H9 (cell line): ENCODE measurements at regions not wholly inside any gene's neighbourhood (a gene's known extent, or its start where the extent isn't known, plus 50 kb on each side); places are given as distances from the start of the nearest gene placed in this dataset.

ENCODE experiments used
- DNase-seq: peaks from one replicate; pipeline ENCODE4 v3.0.0-alpha.2; 2017
- H2AFZ ChIP-seq: one replicate; pipeline ENCODE4 v1.6.1; 2013; ENCODE audit warnings: mild to moderate bottlenecking, low read length, control low read depth, moderate library complexity
- H2AK5ac ChIP-seq: 2 replicates; pipeline ENCODE4 v1.6.1; 2013; ENCODE audit warnings: low read length, control low read depth, mixed read lengths; ENCODE audit not compliant: insufficient read length
- H2BK120ac ChIP-seq: one replicate; pipeline ENCODE4 v1.6.1; 2013; ENCODE audit warnings: low read depth, mild to moderate bottlenecking, low read length, control low read depth, inconsistent platforms; ENCODE audit not compliant: poor library complexity, severe bottlenecking
- H2BK12ac ChIP-seq: 2 replicates; pipeline ENCODE4 v1.6.1; 2013; ENCODE audit warnings: low read length, control low read depth, mixed read lengths, low read depth; ENCODE audit not compliant: insufficient read length
- H2BK15ac ChIP-seq: 2 replicates; pipeline ENCODE4 v1.6.1; 2013; ENCODE audit warnings: low read depth, low read length, control low read depth
- H2BK20ac ChIP-seq: one replicate; pipeline ENCODE4 v1.6.1; 2013; ENCODE audit warnings: low read depth, mild to moderate bottlenecking, low read length, control low read depth, inconsistent platforms; ENCODE audit not compliant: poor library complexity, severe bottlenecking
- H2BK5ac ChIP-seq: 2 replicates; pipeline ENCODE4 v1.6.1; 2013; ENCODE audit warnings: low read length, control low read depth, mixed read lengths; ENCODE audit not compliant: insufficient read length
- H3K14ac ChIP-seq: 2 replicates; pipeline ENCODE4 v1.6.1; 2013; ENCODE audit warnings: low read length, control low read depth; ENCODE audit not compliant: insufficient read depth
- H3K18ac ChIP-seq: 2 replicates; pipeline ENCODE4 v1.6.1; 2013; ENCODE audit warnings: low read depth, mild to moderate bottlenecking, mixed read lengths, low read length, control low read depth; ENCODE audit not compliant: insufficient read length
- H3K23ac ChIP-seq: 2 replicates; pipeline ENCODE4 v1.6.1; 2013; ENCODE audit warnings: low read length, control low read depth, mixed read lengths, low read depth; ENCODE audit not compliant: insufficient read length
- H3K23me2 ChIP-seq: 2 replicates; pipeline ENCODE4 v1.6.1; 2013; ENCODE audit warnings: low read depth, mild to moderate bottlenecking, mixed read lengths, low read length, control low read depth; ENCODE audit not compliant: insufficient read length, poor library complexity, severe bottlenecking
- H3K27ac ChIP-seq: 2 replicates; pipeline ENCODE4 v1.5.1; 2013; ENCODE audit warnings: low read length, control low read depth, mixed read lengths, low read depth; ENCODE audit not compliant: insufficient read length
- H3K27me3 ChIP-seq: 2 replicates; pipeline ENCODE4 v1.6.1; 2013; ENCODE audit warnings: low read length, control low read depth, inconsistent platforms; ENCODE audit not compliant: insufficient read depth
- H3K4ac ChIP-seq: 2 replicates; pipeline ENCODE4 v1.6.1; 2013; ENCODE audit warnings: low read depth, mild to moderate bottlenecking, control low read depth, inconsistent platforms, low read length, moderate library complexity
- H3K4me1 ChIP-seq: 2 replicates; pipeline ENCODE4 v1.6.1; 2013; ENCODE audit warnings: low read length, control low read depth, inconsistent platforms; ENCODE audit not compliant: insufficient read depth
- H3K4me2 ChIP-seq: 2 replicates; pipeline ENCODE4 v1.6.1; 2013; ENCODE audit warnings: low read length, control low read depth, mixed read lengths; ENCODE audit not compliant: insufficient read length, insufficient read depth
- H3K56ac ChIP-seq: 2 replicates; pipeline ENCODE4 v1.6.1; 2013; ENCODE audit warnings: low read depth, mild to moderate bottlenecking, mixed read lengths, low read length, control low read depth; ENCODE audit not compliant: insufficient read length
- H3K79me1 ChIP-seq: 2 replicates; pipeline ENCODE4 v1.6.1; 2013; ENCODE audit warnings: low read depth, mild to moderate bottlenecking, moderate library complexity, low read length, control low read depth, inconsistent platforms; ENCODE audit not compliant: insufficient read depth, poor library complexity, severe bottlenecking
- H3K79me2 ChIP-seq: 2 replicates; pipeline ENCODE4 v1.6.1; 2013; ENCODE audit warnings: low read length, control low read depth, inconsistent platforms; ENCODE audit not compliant: insufficient read depth
- H3K9ac ChIP-seq: 2 replicates; pipeline ENCODE4 v1.6.1; 2013; ENCODE audit warnings: low read length, control low read depth, mixed read lengths; ENCODE audit not compliant: insufficient read length; ENCODE audit errors: extremely low read depth
- H3K9me3 ChIP-seq: one replicate; pipeline ENCODE4 v1.6.1; 2013; ENCODE audit warnings: low read depth, low read length, inconsistent platforms; ENCODE audit not compliant: control insufficient read depth
- H3T11ph ChIP-seq: one replicate; pipeline ENCODE4 v1.6.1; 2013; ENCODE audit warnings: mild to moderate bottlenecking, low read length, control low read depth, inconsistent platforms
- H4K20me1 ChIP-seq: one replicate; pipeline ENCODE4 v1.6.1; 2013; ENCODE audit not compliant: control insufficient read depth, insufficient read length, insufficient read depth
- H4K5ac ChIP-seq: 2 replicates; pipeline ENCODE4 v1.6.1; 2013; ENCODE audit warnings: low read depth, mild to moderate bottlenecking, mixed read lengths, low read length, control low read depth; ENCODE audit not compliant: insufficient read length
- H4K8ac ChIP-seq: replicated peaks from 2 replicates; pipeline ENCODE4 v1.6.1; 2013; ENCODE audit warnings: low read length, control low read depth, mixed read lengths, low read depth; ENCODE audit not compliant: insufficient read length
- H4K91ac ChIP-seq: 2 replicates; pipeline ENCODE4 v1.6.1; 2013; ENCODE audit warnings: low read depth, mild to moderate bottlenecking, moderate library complexity, mixed read lengths, low read length, control low read depth; ENCODE audit not compliant: insufficient read length
- H3K27ac Mint-ChIP-seq, 3 experiments: 2 replicates in 2 of 3; 3 replicates in 1 of 3; pipeline ENCODE4 v1.8.0; 2020 to 2021; ENCODE audit warnings: mixed read lengths in 3 of 3, mild to moderate bottlenecking in 1 of 3, moderate library complexity in 1 of 3
- H3K27me3 Mint-ChIP-seq: 2 replicates; pipeline ENCODE4 v1.8.0; 2021; ENCODE audit warnings: low read depth, mild to moderate bottlenecking, moderate library complexity, mixed read lengths
- H3K36me3 Mint-ChIP-seq, 3 experiments: 2 replicates in 2 of 3; 3 replicates in 1 of 3; pipeline ENCODE4 v1.8.0; 2020 to 2021; ENCODE audit warnings: low read depth in 3 of 3, mixed read lengths in 3 of 3; ENCODE audit not compliant: insufficient read depth in 1 of 3
- H3K4me1 Mint-ChIP-seq, 2 experiments: 2 replicates each; pipeline ENCODE4 v1.8.0; 2020; ENCODE audit warnings: mixed read lengths in 2 of 2
- H3K4me3 Mint-ChIP-seq, 2 experiments: 2 replicates in 1 of 2; 3 replicates in 1 of 2; pipeline ENCODE4 v1.8.0; 2020 to 2021; ENCODE audit warnings: mild to moderate bottlenecking in 2 of 2, mixed read lengths in 2 of 2, moderate library complexity in 1 of 2
- H3K9me3 Mint-ChIP-seq, 2 experiments: 2 replicates in 1 of 2; 3 replicates in 1 of 2; pipeline ENCODE4 v1.8.0; 2020; ENCODE audit warnings: mild to moderate bottlenecking in 2 of 2, mixed read lengths in 2 of 2, moderate library complexity in 1 of 2
- WGBS: extraction: QIAGEN DNeasy Blood & Tissue Kit; methylation state at CpG from one replicate; pipeline ENCODE4 v1.1.7; 2013; ENCODE audit warnings: missing lambda C conversion rate, low lambda C conversion rate, mixed read lengths; ENCODE audit not compliant: insufficient read length; ENCODE audit errors: extremely low coverage; 5-methylcytosine and 5-hydroxymethylcytosine counted together
- TF ChIP-seq, protein P1 (sequence below): fragments of 200-600 bp; sonication (generic); conservative IDR thresholded peaks from 3 replicates; pipeline ENCODE4 v1.8.0; 2021; ENCODE audit warnings: antibody characterized with exemption, mild to moderate bottlenecking

DNA sequence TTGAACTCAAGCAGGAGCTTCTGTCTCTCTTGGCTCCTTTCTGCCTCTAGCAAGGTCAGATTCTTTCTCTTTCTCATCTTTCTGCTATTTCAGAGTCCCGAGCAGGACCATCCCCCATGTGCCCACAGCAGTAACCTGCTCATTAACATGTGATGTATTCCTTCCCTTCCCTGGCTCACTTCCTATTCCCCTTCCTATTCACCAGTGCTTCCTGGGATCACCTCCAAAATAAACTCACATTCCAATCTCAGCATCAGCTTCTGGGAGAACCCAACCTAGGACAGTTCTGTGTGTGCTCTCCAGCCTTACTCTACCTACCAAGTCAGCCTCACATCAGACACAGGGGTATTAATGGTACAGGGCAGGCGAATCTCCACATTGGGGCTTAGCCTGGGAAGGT, 546.4 kb upstream of the SALL1 start:
- Histone ChIP-seq H3K4me1 (no peaks in the 10 kb centered on the region; the same call in 1 of the 2 replicates), H2BK12ac (no peak overlapping the region), H4K91ac (no peak overlapping the region), H2AFZ (no peak overlapping the region), H3T11ph (no peak overlapping the region), H4K8ac (no peak overlapping the region), H2BK20ac (no peak overlapping the region), H3K23ac (no peak overlapping the region), H3K56ac (no peak overlapping the region), H3K14ac (no peak overlapping the region), H2AK5ac (no peak overlapping the region), H3K18ac (no peak overlapping the region), H3K4me2 (no peak overlapping the region), H3K79me2 (0 out of 2 replicates have a peak, but pooled peaks cover 1% of the 10 kb centered on the region), H2BK5ac (no peak overlapping the region), H3K27ac (no peak overlapping the region), H3K4ac (no peak overlapping the region), H3K23me2 (no peaks in the 10 kb centered on the region), H3K79me1 (no peaks in the 10 kb centered on the region), H4K20me1 (no peaks in the 10 kb centered on the region), H4K5ac (no peak overlapping the region), H2BK15ac (no peak overlapping the region), H3K27me3 (no peaks in the 10 kb centered on the region), H3K9ac (no peak overlapping the region), H3K9me3 (no peaks in the 10 kb centered on the region), H2BK120ac (no peak overlapping the region)
- Mint-ChIP-seq H3K4me1 (peaks cover 5 to 6% of the 10 kb centered on the region in 2 experiments; a peak in 3 of 4 replicates), H3K9me3 (peaks cover 7 to 15% of the 10 kb centered on the region in 2 experiments; a peak in 4 of 5 replicates), H3K36me3 (peaks cover 0 to 10% (median 0%) of the 10 kb centered on the region in 3 experiments; a peak in 1 of 7 replicates), H3K4me3 (no peak overlapping the region), H3K27me3 (0 out of 2 replicates have a peak, but pooled peaks cover 2% of the 10 kb centered on the region), H3K27ac (no peak overlapping the region)
- DNase-seq: no peak
- WGBS: no CpG with 5 or more reads among the region's 2 CpGs
- TF ChIP-seq, protein P1, sequence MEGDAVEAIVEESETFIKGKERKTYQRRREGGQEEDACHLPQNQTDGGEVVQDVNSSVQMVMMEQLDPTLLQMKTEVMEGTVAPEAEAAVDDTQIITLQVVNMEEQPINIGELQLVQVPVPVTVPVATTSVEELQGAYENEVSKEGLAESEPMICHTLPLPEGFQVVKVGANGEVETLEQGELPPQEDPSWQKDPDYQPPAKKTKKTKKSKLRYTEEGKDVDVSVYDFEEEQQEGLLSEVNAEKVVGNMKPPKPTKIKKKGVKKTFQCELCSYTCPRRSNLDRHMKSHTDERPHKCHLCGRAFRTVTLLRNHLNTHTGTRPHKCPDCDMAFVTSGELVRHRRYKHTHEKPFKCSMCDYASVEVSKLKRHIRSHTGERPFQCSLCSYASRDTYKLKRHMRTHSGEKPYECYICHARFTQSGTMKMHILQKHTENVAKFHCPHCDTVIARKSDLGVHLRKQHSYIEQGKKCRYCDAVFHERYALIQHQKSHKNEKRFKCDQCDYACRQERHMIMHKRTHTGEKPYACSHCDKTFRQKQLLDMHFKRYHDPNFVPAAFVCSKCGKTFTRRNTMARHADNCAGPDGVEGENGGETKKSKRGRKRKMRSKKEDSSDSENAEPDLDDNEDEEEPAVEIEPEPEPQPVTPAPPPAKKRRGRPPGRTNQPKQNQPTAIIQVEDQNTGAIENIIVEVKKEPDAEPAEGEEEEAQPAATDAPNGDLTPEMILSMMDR: no peak
